ENCODE measurements at regions not wholly inside any gene's neighbourhood (a gene's known extent, or its start where the extent isn't known, plus 50 kb on each side); places are given as distances from the start of the nearest gene placed in this dataset.

GRCh38 chr18:14917311-14917710, 169.3 kb downstream of the ANKRD30B start:
- H3K9me2 ChIP-seq (replicated peaks; ENCODE audit: insufficient read depth, low read length) = no peaks in the 10 kb centered on the region
- H3K4me2 ChIP-seq (ENCODE audit: low read depth, low read length, poor library complexity, severe bottlenecking) = no peak overlapping the region
- no peak for DNase-seq
- H3K27ac ChIP-seq (ENCODE audit: low read length) = no peak overlapping the region
- no peaks in the 10 kb centered on the region for H4K20me1 ChIP-seq (ENCODE audit: insufficient read depth, low read depth, low read length)
- no peaks in the 10 kb centered on the region for H3K79me2 ChIP-seq (ENCODE audit: low read length)
- H3K9ac ChIP-seq (ENCODE audit: low read length) = no peak overlapping the region
- no peak overlapping the region for H3K4me3 ChIP-seq (ENCODE audit: low read length)
- H3K27me3 ChIP-seq (ENCODE audit: low read length) = no peaks in the 10 kb centered on the region
- peaks cover under 1% of the 10 kb centered on the region; the same call in 1 of the 2 replicates for H3K9me3 ChIP-seq (ENCODE audit: low read length)
- H3K4me1 ChIP-seq (ENCODE audit: low read length) = no peaks in the 10 kb centered on the region
- no peaks in the 10 kb centered on the region for H3K36me3 ChIP-seq (ENCODE audit: insufficient read depth, low read length)
- no peak overlapping the region for H2AFZ ChIP-seq (ENCODE audit: low read length)

DNA sequence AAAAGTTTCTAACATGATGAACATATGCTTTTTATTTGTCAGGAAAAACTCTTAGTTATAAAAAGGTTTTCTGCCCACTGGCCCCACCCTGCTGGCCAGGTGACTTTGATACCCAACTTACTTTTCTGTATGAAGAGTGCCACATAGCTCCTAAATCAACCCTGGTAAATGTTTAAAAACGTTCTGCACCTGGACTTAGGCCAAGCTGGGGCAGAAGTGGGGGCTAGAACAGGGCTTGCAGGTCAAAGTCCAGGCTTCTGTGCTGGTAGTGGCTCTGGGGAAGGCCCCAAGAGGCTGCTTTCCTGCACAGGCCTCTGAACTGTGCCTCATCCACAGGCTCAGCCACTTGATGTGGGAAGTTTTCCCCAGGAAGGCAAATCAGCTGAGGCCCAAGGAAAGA, 171.7 kb downstream of the ANKRD30B start:
- no peaks in the 10 kb centered on the region for H3K36me3 ChIP-seq (ENCODE audit: insufficient read depth, low read length)
- H4K20me1 ChIP-seq (ENCODE audit: insufficient read depth, low read depth, low read length) = no peaks in the 10 kb centered on the region
- no peaks in the 10 kb centered on the region for H3K9me2 ChIP-seq (replicated peaks; ENCODE audit: insufficient read depth, low read length)
- no peaks in the 10 kb centered on the region for H3K79me2 ChIP-seq (ENCODE audit: low read length)
- no peaks in the 10 kb centered on the region; the same call in 1 of the 2 replicates for H3K9me3 ChIP-seq (ENCODE audit: low read length)
- H3K4me3 ChIP-seq (ENCODE audit: low read length) = no peak overlapping the region
- H2AFZ ChIP-seq (ENCODE audit: low read length) = no peak overlapping the region
- no peak overlapping the region for H3K4me2 ChIP-seq (ENCODE audit: low read depth, low read length, poor library complexity, severe bottlenecking)
- no peak overlapping the region for H3K9ac ChIP-seq (ENCODE audit: low read length)
- no peaks in the 10 kb centered on the region for H3K27me3 ChIP-seq (ENCODE audit: low read length)
- no peak for DNase-seq
- H3K4me1 ChIP-seq (ENCODE audit: low read length) = no peaks in the 10 kb centered on the region
- no peak overlapping the region for H3K27ac ChIP-seq (ENCODE audit: low read length)

DNA sequence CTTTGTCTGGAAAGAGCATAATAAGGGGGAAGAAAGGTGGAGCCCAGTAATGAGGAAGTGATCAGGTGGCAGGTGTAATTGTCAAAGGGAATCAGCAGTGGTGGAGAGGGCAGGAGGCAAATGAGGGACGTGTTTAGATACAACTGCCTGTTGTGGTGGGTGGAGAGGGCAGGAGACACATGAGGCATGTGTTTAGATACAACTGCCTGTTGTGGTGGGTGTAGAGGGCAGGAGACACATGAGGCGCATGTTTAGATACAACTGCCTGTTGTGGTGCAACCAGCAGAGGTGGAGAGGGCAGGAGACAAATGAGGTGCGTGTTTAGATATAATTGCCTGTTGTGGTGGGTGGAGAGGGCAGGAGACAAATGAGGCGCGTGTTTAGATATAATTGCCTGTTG, 173.1 kb downstream of the ANKRD30B start:
- no peaks in the 10 kb centered on the region for H3K79me2 ChIP-seq (ENCODE audit: low read length)
- no peak overlapping the region for H2AFZ ChIP-seq (ENCODE audit: low read length)
- no peak overlapping the region for H3K27ac ChIP-seq (ENCODE audit: low read length)
- DNase-seq = no peak
- H3K4me1 ChIP-seq (ENCODE audit: low read length) = no peaks in the 10 kb centered on the region
- H3K4me3 ChIP-seq (ENCODE audit: low read length) = no peak overlapping the region
- H3K4me2 ChIP-seq (ENCODE audit: low read depth, low read length, poor library complexity, severe bottlenecking) = no peak overlapping the region
- H3K9ac ChIP-seq (ENCODE audit: low read length) = no peak overlapping the region
- H3K27me3 ChIP-seq (ENCODE audit: low read length) = no peaks in the 10 kb centered on the region
- no peaks in the 10 kb centered on the region for H3K9me2 ChIP-seq (replicated peaks; ENCODE audit: insufficient read depth, low read length)
- H3K9me3 ChIP-seq (ENCODE audit: low read length) = no peaks in the 10 kb centered on the region; the same call in 1 of the 2 replicates
- H3K36me3 ChIP-seq (ENCODE audit: insufficient read depth, low read length) = no peaks in the 10 kb centered on the region
- no peaks in the 10 kb centered on the region for H4K20me1 ChIP-seq (ENCODE audit: insufficient read depth, low read depth, low read length)

DNA sequence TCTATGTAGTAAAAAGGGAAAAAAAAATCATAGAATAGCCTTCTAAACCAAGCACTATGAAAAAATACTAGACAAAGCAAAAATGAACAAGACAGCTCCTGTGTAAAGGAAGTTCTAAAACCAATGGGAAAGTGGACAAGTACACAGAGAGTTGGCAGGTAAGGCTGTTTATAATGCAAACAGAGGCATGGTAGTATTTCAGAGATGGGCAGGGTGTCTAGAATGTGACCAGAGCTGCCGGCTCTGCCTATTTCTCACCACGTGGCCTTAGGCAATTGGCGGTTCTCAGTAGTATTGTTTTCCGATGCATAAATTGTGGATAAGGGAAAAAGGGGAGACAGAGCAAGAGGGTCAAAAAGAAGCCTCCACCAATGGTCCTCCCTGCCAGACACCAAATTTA, 173.6 kb downstream of the ANKRD30B start:
- no peaks in the 10 kb centered on the region for H3K27me3 ChIP-seq (ENCODE audit: low read length)
- no peak for DNase-seq
- no peak overlapping the region for H3K9ac ChIP-seq (ENCODE audit: low read length)
- H3K27ac ChIP-seq (ENCODE audit: low read length) = no peak overlapping the region
- H3K9me2 ChIP-seq (replicated peaks; ENCODE audit: insufficient read depth, low read length) = no peaks in the 10 kb centered on the region
- H3K36me3 ChIP-seq (ENCODE audit: insufficient read depth, low read length) = no peaks in the 10 kb centered on the region
- no peaks in the 10 kb centered on the region for H4K20me1 ChIP-seq (ENCODE audit: insufficient read depth, low read depth, low read length)
- H3K9me3 ChIP-seq (ENCODE audit: low read length) = no peaks in the 10 kb centered on the region; the same call in 1 of the 2 replicates
- H3K79me2 ChIP-seq (ENCODE audit: low read length) = no peaks in the 10 kb centered on the region
- H2AFZ ChIP-seq (ENCODE audit: low read length) = no peak overlapping the region
- H3K4me1 ChIP-seq (ENCODE audit: low read length) = no peaks in the 10 kb centered on the region
- H3K4me2 ChIP-seq (ENCODE audit: low read depth, low read length, poor library complexity, severe bottlenecking) = no peak overlapping the region
- no peak overlapping the region for H3K4me3 ChIP-seq (ENCODE audit: low read length)

- no peak for DNase-seq
- Histone ChIP-seq H3K9ac (ENCODE audit: low read length) (no peak overlapping the region), H3K9me3 (ENCODE audit: low read length) (no peaks in the 10 kb centered on the region; the same call in 1 of the 2 replicates), H3K36me3 (ENCODE audit: insufficient read depth, low read length) (no peaks in the 10 kb centered on the region), H3K9me2 (replicated peaks; ENCODE audit: insufficient read depth, low read length) (no peaks in the 10 kb centered on the region), H3K27me3 (ENCODE audit: low read length) (no peaks in the 10 kb centered on the region), H2AFZ (ENCODE audit: low read length) (no peak overlapping the region), H3K4me3 (ENCODE audit: low read length) (no peak overlapping the region), H3K4me1 (ENCODE audit: low read length) (no peaks in the 10 kb centered on the region), H3K79me2 (ENCODE audit: low read length) (no peaks in the 10 kb centered on the region), H3K4me2 (ENCODE audit: low read depth, low read length, poor library complexity, severe bottlenecking) (no peak overlapping the region), H3K27ac (ENCODE audit: low read length) (no peak overlapping the region), H4K20me1 (ENCODE audit: insufficient read depth, low read depth, low read length) (no peaks in the 10 kb centered on the region)
Measured at GRCh38 chr18:14922031-14922430, 174.1 kb downstream of the ANKRD30B start.

DNA sequence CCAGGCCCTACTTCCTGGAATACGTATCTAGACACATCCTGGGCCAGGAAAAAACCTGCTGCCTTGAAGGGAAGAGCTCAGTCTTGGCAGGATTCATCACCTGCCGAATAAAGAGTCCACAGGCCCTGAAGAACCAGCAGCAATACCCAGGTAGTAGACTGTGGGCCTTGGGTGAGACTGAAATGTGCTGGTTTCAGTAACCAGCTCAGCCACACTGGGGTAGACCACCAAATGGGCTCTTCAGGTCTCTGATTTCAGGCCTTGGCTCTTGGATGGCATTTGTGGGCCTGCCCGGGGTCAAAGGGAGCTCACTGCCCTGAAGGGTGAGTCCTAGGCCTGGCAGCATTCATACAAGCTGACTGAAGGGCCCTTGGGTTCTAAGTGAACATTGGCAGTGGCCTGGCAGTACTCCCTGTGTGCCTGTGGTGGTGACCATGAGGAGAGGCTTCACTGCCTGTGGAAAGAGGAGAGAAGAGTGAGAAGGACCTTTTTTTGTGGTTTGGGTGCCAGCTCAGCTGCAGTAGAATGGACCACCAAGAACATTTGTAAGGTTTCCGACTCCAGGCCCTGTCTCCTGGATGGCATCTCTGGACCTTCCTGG, 175.1 kb downstream of the ANKRD30B start:
- Histone ChIP-seq H3K9me3 (ENCODE audit: low read length) (no peaks in the 10 kb centered on the region), H3K79me2 (ENCODE audit: low read length) (no peaks in the 10 kb centered on the region)
- no peak for DNase-seq

GRCh38 chr18:14924226-14924625, 176.3 kb downstream of the ANKRD30B start:
- no peaks in the 10 kb centered on the region for H3K4me1 ChIP-seq (ENCODE audit: low read length)
- no peak for DNase-seq
- no peak overlapping the region for H3K27ac ChIP-seq (ENCODE audit: low read length)
- no peak overlapping the region for H3K4me2 ChIP-seq (ENCODE audit: low read depth, low read length, poor library complexity, severe bottlenecking)
- H3K9me3 ChIP-seq (ENCODE audit: low read length) = no peaks in the 10 kb centered on the region
- no peaks in the 10 kb centered on the region for H3K9me2 ChIP-seq (replicated peaks; ENCODE audit: insufficient read depth, low read length)
- no peak overlapping the region for H3K4me3 ChIP-seq (ENCODE audit: low read length)
- no peak overlapping the region for H2AFZ ChIP-seq (ENCODE audit: low read length)
- no peaks in the 10 kb centered on the region for H3K79me2 ChIP-seq (ENCODE audit: low read length)
- no peaks in the 10 kb centered on the region for H3K36me3 ChIP-seq (ENCODE audit: insufficient read depth, low read length)
- H4K20me1 ChIP-seq (ENCODE audit: insufficient read depth, low read depth, low read length) = no peaks in the 10 kb centered on the region
- H3K9ac ChIP-seq (ENCODE audit: low read length) = no peak overlapping the region
- no peaks in the 10 kb centered on the region for H3K27me3 ChIP-seq (ENCODE audit: low read length)

More for the DNA sequence above, 175.1 kb downstream of the ANKRD30B start:
- Histone ChIP-seq H3K36me3 (ENCODE audit: insufficient read depth, low read length) (no peaks in the 10 kb centered on the region), H2AFZ (ENCODE audit: low read length) (no peak overlapping the region), H3K27ac (ENCODE audit: low read length) (no peak overlapping the region), H3K27me3 (ENCODE audit: low read length) (no peaks in the 10 kb centered on the region), H3K4me2 (ENCODE audit: low read depth, low read length, poor library complexity, severe bottlenecking) (no peak overlapping the region), H3K4me1 (ENCODE audit: low read length) (no peaks in the 10 kb centered on the region), H3K4me3 (ENCODE audit: low read length) (no peak overlapping the region), H3K9ac (ENCODE audit: low read length) (no peak overlapping the region), H3K9me2 (replicated peaks; ENCODE audit: insufficient read depth, low read length) (no peaks in the 10 kb centered on the region), H4K20me1 (ENCODE audit: insufficient read depth, low read depth, low read length) (no peaks in the 10 kb centered on the region)

- Histone ChIP-seq H3K9ac (ENCODE audit: low read length) (no peak overlapping the region), H3K27me3 (ENCODE audit: low read length) (no peaks in the 10 kb centered on the region), H3K4me3 (ENCODE audit: low read length) (no peak overlapping the region), H3K9me2 (replicated peaks; ENCODE audit: insufficient read depth, low read length) (no peaks in the 10 kb centered on the region), H3K36me3 (ENCODE audit: insufficient read depth, low read length) (no peaks in the 10 kb centered on the region), H3K4me2 (ENCODE audit: low read depth, low read length, poor library complexity, severe bottlenecking) (no peak overlapping the region), H3K9me3 (ENCODE audit: low read length) (no peaks in the 10 kb centered on the region), H2AFZ (ENCODE audit: low read length) (no peak overlapping the region), H3K79me2 (ENCODE audit: low read length) (no peaks in the 10 kb centered on the region), H4K20me1 (ENCODE audit: insufficient read depth, low read depth, low read length) (no peaks in the 10 kb centered on the region), H3K4me1 (ENCODE audit: low read length) (no peaks in the 10 kb centered on the region), H3K27ac (ENCODE audit: low read length) (no peak overlapping the region)
- no peak for DNase-seq
Measured at GRCh38 chr18:14925281-14925709, 177.3 kb downstream of the ANKRD30B start.
